C4-2B (cell line): ENCODE measurements at regions not wholly inside any gene's neighbourhood (a gene's known extent, or its start where the extent isn't known, plus 50 kb on each side); places are given as distances from the start of the nearest gene placed in this dataset.

Experiments used
- CTCF ChIP-seq: fragments of 450-650 bp; conservative IDR thresholded peaks from 2 replicates; pipeline ENCODE4 v1.5.1; 2017; ENCODE audit warnings: mild to moderate bottlenecking
- ZFX ChIP-seq: fragments of 450-650 bp; IDR thresholded peaks from 2 replicates; pipeline ENCODE4 v1.6.1; 2017

- no peak for TF ChIP-seq CTCF
- no peak for TF ChIP-seq ZFX
Observed at GRCh38 chr14:94831085-94831484, 61.2 kb upstream of the GSC start.
